OCI-LY7 (cell line): ENCODE measurements at regions not wholly inside any gene's neighbourhood (a gene's known extent, or its start where the extent isn't known, plus 50 kb on each side); places are given as distances from the start of the nearest gene placed in this dataset.
"Not testable (repeated sequence)": the region's sequence is repeated elsewhere in the genome, so short reads cannot be mapped to it uniquely, and the experiment has no call there.

Experiments used
- BruUV-seq: library from RNA; stranded (reverse); fragments of 400-500 nt; replicated peaks from 2 replicates; lab custom pipeline; 2021; lab: Mats Ljungman, UMichigan
- CTCF ChIA-PET: fragments of 300-600 bp; sonication (Branson Sonifier 250); formaldehyde crosslinking; loops from one replicate; lab custom pipeline; 2022; ENCODE audit warnings: antibody characterized with exemption; ENCODE audit not compliant: unreplicated experiment; lab: Charles Lee
- POLR2A ChIA-PET: fragments of 300-600 bp; sonication (Branson Sonifier 250); formaldehyde crosslinking; loops from one replicate; lab custom pipeline; 2022; ENCODE audit warnings: antibody characterized with exemption; lab: Charles Lee
- DNase-seq: peaks from one replicate; pipeline ENCODE4 v3.0.0-alpha.2; 2015; ENCODE audit warnings: low spot score
- H2AFZ ChIP-seq: fragments of 200-600 bp; sonication (generic), shearing (Covaris generic); 2 replicates; pipeline ENCODE4 v1.6.1; 2014; ENCODE audit warnings: mild to moderate bottlenecking, antibody characterized with exemption, low read length, moderate library complexity
- H3K27ac ChIP-seq: fragments of 200-600 bp; sonication (generic); 2 replicates; pipeline ENCODE4 v1.5.1; 2014; ENCODE audit warnings: mixed run types, low read depth, mild to moderate bottlenecking, moderate library complexity, low read length, inconsistent platforms; ENCODE audit not compliant: poor library complexity, severe bottlenecking
- H3K36me3 ChIP-seq: fragments of 200-600 bp; sonication (generic); 2 replicates; pipeline ENCODE4 v1.6.1; 2014; ENCODE audit warnings: mild to moderate bottlenecking, antibody characterized with exemption, low read length, moderate library complexity, mixed read lengths; ENCODE audit not compliant: insufficient read depth
- H3K4me1 ChIP-seq: fragments of 200-600 bp; sonication (generic); 2 replicates; pipeline ENCODE4 v1.5.1; 2014; ENCODE audit warnings: mild to moderate bottlenecking, low read length; ENCODE audit not compliant: insufficient read depth, poor library complexity, severe bottlenecking
- H3K4me2 ChIP-seq: fragments of 200-600 bp; sonication (generic); 2 replicates; pipeline ENCODE4 v1.6.1; 2014; ENCODE audit warnings: mild to moderate bottlenecking, low read length
- H3K4me3 ChIP-seq: fragments of 200-600 bp; sonication (generic); 2 replicates; pipeline ENCODE4 v1.5.1; 2014; ENCODE audit warnings: mild to moderate bottlenecking, low read depth, low read length; ENCODE audit not compliant: poor library complexity, severe bottlenecking
- H3K79me2 ChIP-seq: fragments of 200-600 bp; sonication (generic); 2 replicates; pipeline ENCODE4 v1.6.1; 2016; ENCODE audit warnings: low read depth, mild to moderate bottlenecking, low read length, moderate library complexity, mixed read lengths; ENCODE audit not compliant: insufficient read depth
- H3K9me2 ChIP-seq: fragments of 200-600 bp; sonication (generic); 2 replicates; pipeline ENCODE4 v1.6.1; 2016; ENCODE audit warnings: mild to moderate bottlenecking, low read length, mixed read lengths; ENCODE audit not compliant: insufficient read depth
- H3K9me3 ChIP-seq: fragments of 200-600 bp; sonication (generic); 2 replicates; pipeline ENCODE4 v1.6.1; 2014; ENCODE audit warnings: mild to moderate bottlenecking, mixed run types, low read length, mixed read lengths
- H4K20me1 ChIP-seq: fragments of 200-600 bp; sonication (generic); 2 replicates; pipeline ENCODE4 v1.6.1; 2014; ENCODE audit warnings: mild to moderate bottlenecking, antibody characterized with exemption, low read length, moderate library complexity, mixed read lengths; ENCODE audit not compliant: insufficient read depth
- EZH2phosphoT487 ChIP-seq: fragments of 200-600 bp; sonication (generic); IDR thresholded peaks from 2 replicates; pipeline ENCODE4 v1.6.1; 2018; ENCODE audit warnings: low read depth, borderline replicate concordance, mild to moderate bottlenecking, mixed run types, antibody characterized with exemption, low read length, moderate library complexity, mixed read lengths
- intact Hi-C: fragments of 100-400 bp; cut with micrococcal nuclease; formaldehyde crosslinking; loops from one replicate; pipeline ENCODE4 v1.10.0; 2022; ENCODE audit not compliant: unreplicated experiment
- TF ChIP-seq, protein P1 (sequence below): fragments of 200-600 bp; sonication (generic); conservative IDR thresholded peaks from 2 replicates; pipeline ENCODE4 v1.5.1; 2014; ENCODE audit warnings: mild to moderate bottlenecking, antibody characterized with exemption, low read length, moderate library complexity, mixed read lengths

DNA sequence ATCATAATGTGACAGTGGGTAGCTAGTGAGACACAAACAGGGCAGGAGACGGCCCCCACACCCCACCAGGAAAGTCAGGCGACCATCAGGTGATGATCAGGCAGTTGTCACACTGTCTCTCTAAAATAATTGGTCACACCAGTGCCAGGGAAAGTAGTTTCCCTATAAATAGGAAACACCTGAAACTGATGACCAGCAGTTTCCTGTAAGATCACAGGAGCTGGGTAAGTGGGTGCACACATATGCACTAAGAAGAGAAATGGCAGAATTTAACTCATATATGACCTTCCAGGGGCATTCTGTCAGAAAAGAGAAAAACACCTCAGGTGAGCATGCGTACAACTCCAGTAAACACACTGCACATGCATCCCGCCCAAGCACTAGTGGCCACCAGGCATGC, 620.5 kb upstream of the GHITM start:
- no peaks in the 10 kb centered on the region for H3K9me2 ChIP-seq
- H2AFZ ChIP-seq: no peak overlapping the region
- ChIA-PET CTCF (interaction anchor here (0.5 kb wide), 1 partner anchor 1853 kb away, joined by 3 read pairs; no protein-coding TSS in a partner anchor), POLR2A (no interaction called here)
- H3K36me3 ChIP-seq: no peaks in the 10 kb centered on the region
- intact Hi-C loops: no loop called here
- no peak overlapping the region for H3K4me3 ChIP-seq
- H3K9me3 ChIP-seq: no peaks in the 10 kb centered on the region
- no peaks in the 10 kb centered on the region for H4K20me1 ChIP-seq
- no peaks in the 10 kb centered on the region for H3K4me1 ChIP-seq
- BruUV-seq: no TSS peak
- no peak overlapping the region for H3K4me2 ChIP-seq
- TF ChIP-seq, protein P1, sequence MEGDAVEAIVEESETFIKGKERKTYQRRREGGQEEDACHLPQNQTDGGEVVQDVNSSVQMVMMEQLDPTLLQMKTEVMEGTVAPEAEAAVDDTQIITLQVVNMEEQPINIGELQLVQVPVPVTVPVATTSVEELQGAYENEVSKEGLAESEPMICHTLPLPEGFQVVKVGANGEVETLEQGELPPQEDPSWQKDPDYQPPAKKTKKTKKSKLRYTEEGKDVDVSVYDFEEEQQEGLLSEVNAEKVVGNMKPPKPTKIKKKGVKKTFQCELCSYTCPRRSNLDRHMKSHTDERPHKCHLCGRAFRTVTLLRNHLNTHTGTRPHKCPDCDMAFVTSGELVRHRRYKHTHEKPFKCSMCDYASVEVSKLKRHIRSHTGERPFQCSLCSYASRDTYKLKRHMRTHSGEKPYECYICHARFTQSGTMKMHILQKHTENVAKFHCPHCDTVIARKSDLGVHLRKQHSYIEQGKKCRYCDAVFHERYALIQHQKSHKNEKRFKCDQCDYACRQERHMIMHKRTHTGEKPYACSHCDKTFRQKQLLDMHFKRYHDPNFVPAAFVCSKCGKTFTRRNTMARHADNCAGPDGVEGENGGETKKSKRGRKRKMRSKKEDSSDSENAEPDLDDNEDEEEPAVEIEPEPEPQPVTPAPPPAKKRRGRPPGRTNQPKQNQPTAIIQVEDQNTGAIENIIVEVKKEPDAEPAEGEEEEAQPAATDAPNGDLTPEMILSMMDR: no peak
- no peak for TF ChIP-seq EZH2phosphoT487
- no peak for DNase-seq
- no peak overlapping the region for H3K27ac ChIP-seq
- no peaks in the 10 kb centered on the region for H3K79me2 ChIP-seq

DNA sequence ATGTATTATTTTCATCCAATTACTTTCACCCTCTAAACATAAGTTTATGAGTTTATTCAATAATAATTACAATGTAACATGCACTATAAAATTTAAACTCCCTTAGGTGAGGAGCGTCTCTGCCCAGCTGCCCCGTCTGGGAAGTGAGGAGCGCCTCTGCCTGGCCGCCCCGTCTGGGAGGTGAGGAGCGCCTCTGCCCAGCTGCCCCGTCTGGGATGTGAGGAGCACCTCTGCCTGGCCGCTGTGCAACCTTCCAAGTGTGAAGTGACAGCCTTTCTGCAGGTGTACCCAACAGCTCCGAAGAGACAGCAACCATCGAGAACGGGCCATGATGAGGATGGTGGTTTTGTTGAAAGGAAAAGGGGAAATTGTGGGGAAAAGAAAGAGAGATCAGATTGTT, 618.9 kb upstream of the GHITM start:
- POLR2A ChIA-PET, intact Hi-C loops, H2AFZ ChIP-seq, H4K20me1 ChIP-seq, H3K4me2 ChIP-seq, H3K36me3 ChIP-seq, DNase-seq, H3K9me3 ChIP-seq, H3K27ac ChIP-seq, H3K4me3 ChIP-seq, CTCF ChIA-PET, H3K4me1 ChIP-seq, H3K79me2 ChIP-seq, BruUV-seq, H3K9me2 ChIP-seq: not testable (repeated sequence)

DNA sequence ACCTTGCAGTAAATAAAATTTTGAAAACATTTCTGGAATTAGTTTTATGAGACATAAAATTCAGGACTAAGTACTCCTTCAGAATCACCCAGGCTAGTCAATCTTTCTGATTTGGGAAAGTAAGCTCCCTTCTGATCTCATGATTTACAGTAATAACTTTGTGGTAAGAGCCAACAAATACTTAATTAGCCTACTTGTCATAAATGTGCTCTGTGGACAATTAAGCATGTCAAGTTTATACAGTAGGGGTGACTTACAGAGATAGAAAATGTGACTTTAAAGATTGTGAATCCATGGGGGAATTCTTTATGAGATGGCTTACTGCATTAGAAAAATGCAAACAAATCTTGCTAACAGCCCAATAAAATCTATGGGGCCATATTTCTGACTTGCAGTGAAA, 616.9 kb upstream of the GHITM start:
- no peaks in the 10 kb centered on the region for H3K4me1 ChIP-seq
- BruUV-seq: no TSS peak
- no peak overlapping the region for H3K27ac ChIP-seq
- intact Hi-C loops: no loop called here
- CTCF ChIA-PET: no interaction called here
- POLR2A ChIA-PET: interaction anchor here (1.2 kb wide), 1 partner anchor 12 kb away, joined by 4 read pairs; no protein-coding TSS in a partner anchor
- H4K20me1 ChIP-seq: no peaks in the 10 kb centered on the region
- no peak overlapping the region for H3K4me3 ChIP-seq
- no peak overlapping the region for H2AFZ ChIP-seq
- H3K36me3 ChIP-seq: no peaks in the 10 kb centered on the region
- H3K79me2 ChIP-seq: no peaks in the 10 kb centered on the region
- H3K9me2 ChIP-seq: no peaks in the 10 kb centered on the region
- no peak for DNase-seq
- H3K9me3 ChIP-seq: no peaks in the 10 kb centered on the region
- TF ChIP-seq, protein P1: no peak
- no peak for TF ChIP-seq EZH2phosphoT487
- H3K4me2 ChIP-seq: no peak overlapping the region
